ENCODE measurements at regions not wholly inside any gene's neighbourhood (a gene's known extent, or its start where the extent isn't known, plus 50 kb on each side); places are given as distances from the start of the nearest gene placed in this dataset.

- DNase-seq = no peak
Measured at GRCh38 chr7:155217634-155218033, 80.0 kb upstream of the INSIG1 start.

DNA sequence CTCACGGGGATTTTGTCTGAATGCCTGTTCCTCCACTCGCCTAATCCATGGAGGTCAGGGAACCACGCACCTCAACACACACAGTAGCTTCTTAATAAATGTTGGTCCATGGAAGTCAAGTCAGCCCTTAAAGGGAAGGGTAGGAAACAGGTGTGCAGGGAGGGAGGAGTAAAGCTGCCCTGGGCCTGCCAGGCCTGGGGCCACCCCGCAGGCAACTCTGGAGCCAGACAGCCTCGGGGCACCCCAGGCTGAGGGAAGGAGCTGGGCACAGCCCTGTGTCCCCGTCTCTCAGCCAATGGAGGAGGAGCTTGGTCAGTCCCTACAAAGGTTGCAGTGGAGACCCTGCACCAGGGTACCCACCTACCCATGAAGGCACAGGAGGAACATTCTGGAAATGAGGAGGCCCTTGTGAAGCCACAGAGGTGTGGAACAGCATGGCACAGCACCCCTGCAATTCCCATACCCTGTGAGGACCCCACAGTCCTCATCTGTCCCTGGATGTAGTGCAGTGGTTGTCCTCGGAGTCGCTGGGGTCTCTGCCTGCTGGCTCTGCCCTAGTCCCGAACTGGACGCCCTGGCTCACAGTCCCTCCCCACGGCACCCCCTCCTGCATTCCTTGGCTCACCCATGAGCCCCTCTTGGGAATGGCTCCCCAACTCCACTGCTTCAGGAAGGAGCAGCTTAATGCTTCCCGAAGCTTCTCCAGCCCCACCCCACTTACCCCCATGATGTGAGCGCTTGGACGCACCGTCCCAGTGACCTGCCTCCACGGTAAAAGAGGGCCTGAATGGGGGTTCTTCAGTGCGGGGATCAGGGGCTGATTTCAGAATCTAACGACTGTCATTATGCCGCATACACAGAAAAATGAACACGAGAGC lies 79.2 kb upstream of the INSIG1 start:
- no peak for DNase-seq

GRCh38 chr7:155219154-155219531 lies 78.5 kb upstream of the INSIG1 start:
- no peak for DNase-seq

- no peak for DNase-seq
Measured at GRCh38 chr7:155219947-155220769, 77.5 kb upstream of the INSIG1 start.

DNA sequence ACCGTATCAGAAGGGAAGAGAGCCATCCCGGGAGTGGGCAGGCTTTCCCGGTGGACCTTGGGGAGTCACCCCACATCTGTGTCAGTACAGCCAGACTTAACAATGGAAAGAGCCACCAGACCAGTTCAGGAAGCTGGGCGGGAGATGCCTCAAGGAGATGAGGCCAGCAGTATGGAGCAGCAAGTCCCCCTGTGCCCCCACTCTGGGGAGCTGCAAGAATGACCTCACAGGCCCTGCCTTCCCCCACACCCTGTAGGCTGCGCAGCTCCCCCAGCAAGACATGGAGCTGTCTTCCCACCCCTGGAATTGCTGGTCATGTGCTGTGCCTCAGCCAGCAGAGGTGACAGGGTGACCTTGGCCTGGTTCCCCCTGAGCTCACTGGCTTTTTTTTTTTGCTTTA lies 76.8 kb upstream of the INSIG1 start:
- no peak for DNase-seq

DNA sequence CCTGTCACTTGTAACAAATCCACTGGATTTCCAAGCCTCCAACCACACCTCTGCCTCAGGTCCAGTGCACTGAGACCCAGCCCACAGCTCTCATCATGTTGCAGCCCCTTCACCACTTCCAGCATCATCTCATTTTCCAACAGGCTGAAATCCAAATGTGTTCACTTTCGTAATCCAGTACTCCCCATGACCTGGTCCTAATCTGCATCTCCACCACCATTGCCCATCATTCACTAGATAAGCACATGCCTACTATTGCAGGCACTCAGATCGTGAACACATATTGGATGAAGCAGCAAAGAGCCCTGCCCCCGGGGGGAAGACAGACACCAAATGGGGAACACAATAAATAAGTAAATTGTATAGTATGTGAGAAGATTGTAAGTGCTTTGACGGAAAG lies 76.1 kb upstream of the INSIG1 start:
- no peak for DNase-seq

- DNase-seq = no peak
Measured at GRCh38 chr7:155222061-155222460, 75.6 kb upstream of the INSIG1 start.

- no peak for DNase-seq
Measured at GRCh38 chr7:155222573-155222972, 75.1 kb upstream of the INSIG1 start.

- no peak for DNase-seq
Measured at GRCh38 chr7:155223021-155223420, 74.7 kb upstream of the INSIG1 start.

GRCh38 chr7:155223503-155223902 lies 74.2 kb upstream of the INSIG1 start:
- no peak for DNase-seq

GRCh38 chr7:155224116-155224811 lies 73.4 kb upstream of the INSIG1 start:
- DNase-seq = peak; percentile 78

- DNase-seq = no peak
Measured at GRCh38 chr7:155225095-155225494, 72.6 kb upstream of the INSIG1 start.

- DNase-seq = no peak
Measured at GRCh38 chr7:155225516-155225915, 72.2 kb upstream of the INSIG1 start.

GRCh38 chr7:155226261-155227003 lies 71.2 kb upstream of the INSIG1 start:
- no peak for DNase-seq

- DNase-seq = no peak
Measured at GRCh38 chr7:155227004-155227787, 70.5 kb upstream of the INSIG1 start.

DNA sequence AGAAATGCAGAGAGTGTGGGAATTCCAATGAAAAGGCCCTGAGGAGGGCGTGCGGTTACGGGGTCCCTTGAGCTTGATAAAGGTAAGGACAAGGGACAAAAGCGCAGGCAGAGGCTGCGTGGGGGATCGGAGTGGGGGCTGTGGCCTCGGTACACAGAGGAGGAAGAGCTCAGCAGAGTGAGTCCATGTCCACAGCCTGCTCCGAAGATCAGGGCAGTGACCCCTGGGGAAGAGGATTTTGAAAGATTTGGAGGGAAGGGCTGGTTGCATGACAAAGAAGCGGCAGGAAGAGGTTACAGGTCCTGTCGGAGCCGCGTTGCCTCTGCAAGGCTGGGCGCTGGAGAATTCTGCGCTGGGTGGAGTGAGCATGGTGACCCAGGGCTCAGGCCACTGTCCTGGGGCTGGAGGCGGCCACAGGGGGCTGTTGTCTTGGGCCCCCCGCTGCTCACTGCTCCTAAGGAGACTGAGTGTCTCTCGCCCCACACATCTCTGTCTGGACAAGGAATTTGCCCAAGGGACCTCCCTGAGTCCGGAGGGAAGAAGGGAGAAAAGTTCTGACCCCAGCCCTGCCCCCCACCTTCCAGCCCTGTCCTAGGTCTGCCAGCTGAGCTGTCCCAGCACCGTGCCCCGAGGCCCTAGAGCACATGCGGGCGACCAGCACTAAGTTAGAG lies 69.8 kb upstream of the INSIG1 start:
- no peak for DNase-seq

DNA sequence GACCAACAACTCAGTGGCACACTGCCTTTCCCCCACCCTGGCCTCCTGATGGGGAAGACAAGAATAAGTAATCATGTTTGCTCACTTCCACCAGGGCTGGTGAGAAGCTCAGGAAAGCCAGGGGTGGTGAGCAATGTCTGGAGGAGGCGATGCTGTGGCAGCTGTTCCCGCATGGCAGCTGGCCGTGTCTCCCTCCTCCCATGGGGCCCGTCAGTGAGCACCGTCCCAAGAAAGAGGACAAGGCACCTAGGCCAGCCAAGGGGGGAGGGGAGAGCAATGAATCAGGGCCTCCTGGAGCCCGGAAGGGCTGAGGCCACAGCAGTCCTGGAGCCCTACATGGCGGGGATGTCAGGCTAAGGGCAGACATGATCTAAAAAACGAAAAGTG lies 69.2 kb upstream of the INSIG1 start:
- no peak for DNase-seq

DNA sequence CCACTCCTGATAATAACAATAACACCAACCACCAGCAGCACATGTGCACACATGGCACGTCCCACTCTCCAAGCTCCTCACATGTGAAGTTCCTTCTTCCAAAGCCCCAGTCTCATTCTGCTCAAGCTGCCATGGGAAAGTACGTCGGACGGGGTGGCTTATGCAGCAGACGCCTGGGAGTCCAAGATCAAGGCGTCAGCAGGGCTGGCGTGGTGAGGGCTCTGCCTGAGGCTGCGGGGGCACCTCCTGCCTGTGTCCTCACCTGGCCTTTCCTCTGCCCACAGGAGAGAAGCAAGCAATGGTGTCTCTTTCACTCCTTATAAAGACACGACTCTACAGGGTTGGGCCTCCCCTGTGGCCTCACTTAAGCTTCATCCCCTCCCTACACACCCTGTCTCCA lies 68.8 kb upstream of the INSIG1 start:
- DNase-seq = no peak

- no peak for DNase-seq
Measured at GRCh38 chr7:155229548-155230168, 68.0 kb upstream of the INSIG1 start.

DNA sequence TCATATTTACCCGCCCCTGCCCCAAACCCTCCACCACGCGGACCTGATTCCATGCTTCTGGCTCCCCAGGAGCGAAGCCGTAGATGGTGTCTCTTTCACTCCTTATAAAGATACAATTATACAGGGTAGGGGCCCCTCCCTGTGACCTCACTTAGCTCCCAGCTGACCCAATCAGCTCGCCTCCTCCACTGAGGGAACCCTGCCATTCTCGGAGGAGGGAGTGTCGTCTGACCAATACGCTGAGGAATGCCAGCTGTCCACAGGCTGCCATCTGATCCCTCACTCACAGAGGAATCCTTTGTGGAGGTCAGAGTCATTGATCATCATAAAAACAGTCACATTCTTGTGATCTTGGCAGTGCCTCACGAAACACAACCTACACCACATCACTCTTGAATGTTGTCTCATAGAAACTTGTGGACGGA lies 67.5 kb upstream of the INSIG1 start:
- DNase-seq = no peak

DNA sequence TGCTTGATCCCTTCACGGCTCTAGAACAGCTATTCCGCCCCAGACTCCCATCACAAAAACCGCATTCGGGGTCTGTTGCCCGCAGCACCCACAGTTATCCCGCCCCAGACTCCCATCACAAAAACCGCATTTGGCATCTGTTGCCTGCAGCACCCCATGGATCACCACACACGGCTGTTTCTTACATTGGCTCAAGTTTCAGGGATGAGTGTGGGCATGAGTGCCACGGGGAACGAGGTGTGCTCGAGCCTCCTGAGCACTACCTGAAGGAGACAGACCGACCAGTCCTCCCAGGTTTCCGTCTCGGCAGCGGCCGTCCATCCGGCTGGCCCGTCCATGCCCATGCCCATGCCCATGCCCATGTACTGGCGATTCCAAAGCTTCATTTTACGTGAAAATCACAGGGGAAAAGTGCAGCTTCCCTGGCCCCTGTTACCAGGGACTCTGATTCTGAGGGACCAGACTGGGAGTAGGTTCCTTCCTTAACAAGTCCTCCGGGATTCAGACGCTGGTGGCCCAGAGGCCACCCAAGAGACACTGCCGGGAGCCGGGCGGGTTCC lies 66.4 kb upstream of the INSIG1 start:
- no peak for DNase-seq
